ENCODE measurements at regions not wholly inside any gene's neighbourhood (a gene's known extent, or its start where the extent isn't known, plus 50 kb on each side); places are given as distances from the start of the nearest gene placed in this dataset.

GRCh38 chr15:31513178-31513577 lies 186.5 kb downstream of the KLF13 start:
- no peak for DNase-seq

DNA sequence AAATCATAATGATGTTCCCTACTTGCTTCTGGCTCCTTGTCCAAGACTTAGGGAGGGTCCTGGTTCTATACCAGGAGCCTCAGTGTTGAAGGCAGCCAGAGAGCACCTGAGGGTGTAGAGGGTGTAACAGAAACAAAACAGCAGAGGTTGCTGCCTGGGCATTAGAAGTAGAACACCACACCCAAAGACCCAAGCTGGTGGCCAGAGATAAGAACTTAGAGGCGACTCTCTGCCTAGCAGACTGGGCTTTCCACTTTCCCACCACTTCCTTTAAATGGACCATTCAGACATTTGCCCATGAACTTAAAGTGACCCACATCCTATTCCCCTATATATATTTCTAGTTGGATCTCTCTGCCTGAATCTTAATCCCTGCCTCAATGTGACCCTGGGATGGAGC lies 189.8 kb downstream of the KLF13 start:
- DNase-seq = no peak

DNA sequence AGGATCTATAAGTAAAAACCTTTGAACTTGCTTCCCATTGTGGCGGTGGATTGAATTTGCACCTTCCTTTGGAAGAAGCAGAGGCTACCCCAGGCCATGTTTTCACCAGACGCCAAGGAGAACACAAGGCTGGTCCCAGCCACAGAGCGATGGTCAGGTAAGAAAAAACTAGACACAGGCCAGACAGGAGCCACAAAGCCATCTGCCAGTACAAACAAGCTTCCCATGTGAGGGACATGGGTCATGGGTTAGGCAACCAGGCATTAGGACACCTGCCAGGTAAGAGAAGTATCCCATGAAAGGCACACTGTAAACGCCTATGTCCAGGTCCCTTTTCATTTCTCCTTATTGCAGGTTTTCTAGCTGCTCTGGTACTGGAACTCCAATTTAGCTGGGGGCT lies 190.2 kb downstream of the KLF13 start:
- no peak for DNase-seq

DNA sequence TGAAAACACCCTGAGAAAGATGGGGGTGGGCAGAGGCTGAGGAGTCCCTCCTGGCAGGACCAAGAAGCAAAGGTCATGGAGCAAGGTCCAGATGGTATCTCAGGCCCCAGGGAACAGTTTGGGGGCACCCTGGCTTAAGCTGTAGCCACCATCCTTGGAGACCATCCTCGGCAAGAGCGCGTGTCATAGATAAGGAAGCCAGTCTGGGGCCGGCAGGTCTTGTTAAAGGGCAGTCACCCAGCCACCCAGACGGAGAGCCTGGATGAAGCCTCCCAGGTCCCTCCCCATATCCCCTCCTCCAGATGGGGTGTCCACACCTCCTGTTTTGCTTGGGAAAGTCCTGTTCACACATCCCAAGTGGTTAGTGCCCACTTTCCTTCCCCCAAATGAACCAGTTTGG lies 191.1 kb downstream of the KLF13 start:
- no peak for DNase-seq

- DNase-seq = no peak
Measured at GRCh38 chr15:31522028-31522427, 195.4 kb downstream of the KLF13 start.

GRCh38 chr15:31523027-31523654 lies 196.5 kb downstream of the KLF13 start:
- DNase-seq = no peak

GRCh38 chr15:31523655-31524049 lies 197.0 kb downstream of the KLF13 start:
- no peak for DNase-seq

- no peak for DNase-seq
Measured at GRCh38 chr15:31525185-31525695, 198.6 kb downstream of the KLF13 start.

DNA sequence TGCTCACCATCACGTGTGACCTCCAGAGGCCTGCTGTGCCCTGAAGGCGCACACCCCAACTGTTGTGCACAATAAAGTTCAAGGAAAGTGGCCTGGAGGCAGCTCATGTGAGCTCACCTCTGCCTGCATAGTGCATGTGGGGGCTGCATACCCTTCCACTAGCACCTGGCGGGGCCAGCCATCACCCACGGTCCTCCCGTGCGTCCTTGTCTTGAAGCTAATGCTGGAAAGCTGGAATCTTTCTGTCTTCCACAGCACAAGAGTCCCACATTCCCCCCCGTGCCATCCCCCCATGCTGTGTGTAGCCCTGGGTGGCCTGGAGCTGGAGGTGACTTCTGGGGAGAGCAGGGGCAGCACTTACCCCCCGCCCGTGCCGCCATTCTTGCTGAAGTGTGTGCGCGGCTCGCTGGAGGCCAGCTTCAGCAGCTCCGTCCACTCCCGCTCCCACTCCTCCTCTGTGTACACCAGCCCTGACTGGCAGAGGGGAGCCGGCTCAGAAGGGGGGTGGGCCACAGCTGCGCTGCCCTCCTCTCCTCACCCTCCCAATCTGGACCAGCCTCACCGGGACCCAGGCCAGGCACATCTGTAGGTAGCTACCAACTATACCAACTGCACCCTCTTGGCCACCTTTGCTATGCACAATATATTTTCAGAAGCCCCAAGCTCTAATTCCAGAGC lies 199.5 kb downstream of the KLF13 start:
- DNase-seq = no peak

GRCh38 chr15:31526916-31527690 lies 200.5 kb downstream of the KLF13 start:
- no peak for DNase-seq

DNA sequence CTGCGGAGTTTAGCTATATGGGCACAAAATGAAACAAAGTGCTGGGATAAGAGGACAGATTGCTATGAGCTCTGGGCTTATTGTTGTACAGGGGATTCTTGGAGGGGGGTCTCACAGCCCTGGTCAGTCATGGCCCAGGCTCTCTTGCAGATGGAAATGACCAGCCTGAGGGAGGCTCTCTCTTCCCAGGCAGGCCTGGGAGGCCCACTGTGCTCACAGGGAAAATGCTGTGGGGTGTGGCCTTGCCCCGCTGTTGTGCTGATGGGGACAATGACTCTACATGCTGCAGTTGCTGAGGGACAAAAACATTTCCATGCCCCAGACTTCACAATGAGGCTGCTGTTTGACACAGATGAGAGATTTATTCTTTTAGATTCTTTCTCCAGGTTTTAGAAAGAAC lies 202.2 kb downstream of the KLF13 start:
- DNase-seq = no peak

DNA sequence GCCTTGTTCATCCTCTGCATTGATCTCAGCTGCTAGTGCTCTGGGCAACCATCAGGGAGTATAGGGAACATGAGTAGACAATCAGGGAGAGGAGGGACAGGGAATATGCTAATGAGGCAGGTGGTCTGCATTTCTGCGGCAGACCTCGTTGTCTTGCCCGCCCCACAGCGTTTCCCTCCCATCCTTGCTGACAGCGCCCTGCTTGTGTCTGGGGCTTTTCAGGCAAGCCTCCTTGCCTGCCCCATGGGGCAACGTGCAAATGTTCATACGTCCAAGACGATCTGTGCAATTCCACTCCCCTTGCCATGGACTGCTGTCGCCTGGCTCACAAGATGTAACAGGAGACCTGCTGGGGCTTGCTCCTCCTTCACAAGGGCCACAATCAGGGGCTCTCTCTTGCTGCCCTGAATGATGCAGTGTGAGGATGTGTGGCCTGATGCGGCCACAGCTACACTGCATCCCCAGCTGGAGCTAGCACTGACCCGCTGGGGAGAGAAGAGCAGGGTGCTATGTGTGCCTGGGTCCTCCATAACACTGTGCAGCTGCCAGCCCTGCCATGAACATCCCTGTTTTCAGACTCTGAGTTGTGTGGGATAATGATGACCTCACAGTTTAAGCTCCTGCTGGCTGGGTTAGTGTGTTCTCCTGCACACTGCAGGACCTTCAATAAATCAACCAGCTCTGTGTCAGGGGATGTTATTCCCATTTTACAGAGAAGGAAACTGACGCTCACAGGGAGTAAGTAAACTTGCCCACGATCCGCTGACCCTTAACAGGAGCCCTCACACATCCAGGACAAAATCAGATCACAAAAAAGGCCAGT lies 211.3 kb downstream of the KLF13 start:
- no peak for DNase-seq

DNA sequence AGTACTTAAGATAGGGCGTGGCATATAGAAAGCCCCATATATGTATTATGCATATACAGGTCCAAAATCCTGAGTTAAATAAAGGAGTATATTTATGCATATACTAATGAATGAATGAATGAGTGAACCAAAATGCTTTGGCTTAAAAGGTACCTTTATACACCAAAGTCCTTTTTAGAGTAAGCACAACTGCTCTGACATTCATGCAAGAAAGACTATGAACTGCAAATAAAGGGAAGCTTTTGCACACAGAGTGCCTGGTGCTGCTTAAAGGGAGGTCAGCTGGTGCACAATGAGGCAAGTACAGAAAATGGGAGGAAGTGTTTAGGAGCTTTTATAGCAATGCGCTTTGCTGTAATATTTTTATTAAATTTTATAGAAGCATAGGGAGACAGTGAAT lies 214.0 kb downstream of the KLF13 start:
- no peak for DNase-seq

DNA sequence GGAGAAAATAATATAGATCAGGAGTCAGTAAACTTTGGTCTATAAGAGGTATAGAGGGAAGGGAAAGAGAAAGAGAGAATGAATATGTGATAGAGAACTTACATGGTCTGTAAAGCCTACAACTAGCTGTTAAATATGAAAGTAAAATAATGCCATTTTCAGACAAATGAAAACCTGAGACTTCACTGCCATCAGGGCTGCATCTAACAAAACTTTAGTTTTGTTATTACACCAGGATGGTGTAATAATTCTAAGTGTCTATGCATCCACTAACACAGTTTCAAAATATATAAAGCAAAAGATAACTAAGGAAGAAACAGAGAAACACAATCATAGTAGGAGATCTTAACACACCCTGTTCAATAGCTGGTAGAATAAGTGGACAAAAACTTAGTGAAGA lies 217.7 kb downstream of the KLF13 start:
- no peak for DNase-seq

DNA sequence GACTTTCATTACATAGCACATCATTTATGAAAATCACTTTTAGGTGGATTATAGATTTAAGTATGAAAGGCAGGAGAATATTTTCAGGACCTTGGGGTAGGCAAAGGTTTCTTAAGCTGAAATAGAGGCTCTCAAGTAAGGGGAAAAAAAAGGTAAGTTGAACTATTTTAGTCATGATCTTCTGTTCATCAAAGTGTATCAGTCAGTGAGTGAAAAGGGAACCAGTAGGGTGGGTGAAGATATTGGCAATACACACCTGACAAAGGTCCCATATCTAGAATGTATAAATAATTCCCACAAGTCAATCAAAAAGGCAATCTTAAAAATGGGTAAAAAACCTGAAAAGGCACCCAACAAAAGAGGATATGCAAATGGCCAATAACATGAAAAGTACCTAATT lies 218.6 kb downstream of the KLF13 start:
- DNase-seq = no peak

DNA sequence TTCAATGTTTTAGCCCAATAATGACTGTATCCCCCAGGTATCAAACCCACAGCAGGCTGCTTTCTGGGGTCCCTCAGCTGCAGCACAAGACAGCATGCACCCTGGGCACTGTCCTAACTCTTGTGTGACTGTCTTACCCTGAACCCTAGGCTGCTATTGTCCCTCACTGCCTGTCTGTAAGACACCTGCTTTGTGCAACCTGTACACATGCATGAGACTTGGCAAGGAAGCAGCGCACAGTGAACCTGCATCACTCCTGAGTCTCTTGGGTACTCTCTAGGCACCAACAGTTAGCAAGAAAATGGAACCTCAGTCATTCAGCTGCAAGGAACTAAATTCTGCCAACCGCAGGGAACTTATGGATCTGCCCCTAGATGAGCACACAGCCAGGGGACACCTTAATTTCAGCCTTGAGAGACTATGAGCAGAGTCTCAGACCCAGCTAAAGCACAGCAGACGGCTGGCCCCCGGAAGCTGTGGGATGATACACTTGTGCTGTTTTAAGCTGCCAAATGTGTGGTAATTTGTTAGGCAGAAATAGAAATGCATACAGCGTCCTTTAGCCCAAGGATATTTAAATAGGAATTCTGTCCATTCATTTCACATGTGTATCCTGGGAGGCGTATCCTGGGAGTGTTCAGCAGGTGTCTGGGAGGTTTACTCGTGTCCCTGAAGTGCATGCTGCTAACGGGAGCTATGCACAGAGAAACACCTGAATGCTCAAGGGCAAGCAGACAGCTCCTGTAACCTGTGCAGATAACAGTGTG lies 223.8 kb downstream of the KLF13 start:
- no peak for DNase-seq

DNA sequence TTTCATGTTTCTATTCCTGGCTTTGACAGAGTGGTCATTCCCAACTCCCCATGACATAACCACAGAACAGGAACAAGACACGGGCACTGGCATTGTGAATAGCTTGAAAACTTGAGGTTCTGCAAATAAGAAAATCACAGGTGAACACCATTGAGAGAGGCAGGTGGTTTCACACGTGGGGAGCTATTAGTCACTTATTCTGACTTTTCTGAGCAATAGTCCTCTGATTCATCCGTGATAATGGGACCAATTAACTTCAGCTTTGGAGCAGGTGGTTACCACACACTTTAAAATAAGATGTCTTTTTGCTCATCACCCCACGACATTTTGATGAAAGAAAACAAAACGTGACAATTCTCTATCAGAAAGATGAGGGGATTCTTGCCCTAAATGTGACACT lies 224.7 kb downstream of the KLF13 start:
- DNase-seq = peak; percentile 6

DNA sequence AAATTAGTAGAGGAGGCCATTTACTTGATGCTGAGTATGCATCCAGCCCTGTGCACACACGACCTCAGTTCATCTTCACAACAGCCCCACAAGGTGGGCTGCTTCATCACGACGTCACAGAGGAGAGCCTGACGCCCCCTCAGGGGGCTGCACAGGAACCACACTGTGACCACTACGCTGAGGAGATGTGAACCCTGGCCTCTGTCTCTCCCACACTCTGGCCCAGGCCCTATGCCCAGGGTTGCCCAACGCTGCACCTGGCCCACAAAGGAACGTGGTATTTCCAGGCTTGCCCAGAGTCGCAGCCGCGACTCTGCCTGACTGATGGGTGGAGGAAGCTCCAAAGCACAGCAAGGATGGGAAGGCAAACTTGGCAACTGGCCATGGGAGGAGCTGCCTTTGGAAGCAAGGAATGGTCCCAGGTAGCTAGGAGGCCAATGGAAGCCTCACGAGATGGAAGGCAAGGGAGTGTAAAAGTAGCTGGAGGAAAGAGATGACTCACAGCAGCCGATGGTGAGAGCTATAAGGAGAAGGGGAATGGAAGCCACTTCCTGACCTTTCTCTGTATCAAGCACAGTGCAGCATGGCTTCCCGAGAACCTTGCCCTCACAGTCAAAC lies 226.0 kb downstream of the KLF13 start:
- no peak for DNase-seq

DNA sequence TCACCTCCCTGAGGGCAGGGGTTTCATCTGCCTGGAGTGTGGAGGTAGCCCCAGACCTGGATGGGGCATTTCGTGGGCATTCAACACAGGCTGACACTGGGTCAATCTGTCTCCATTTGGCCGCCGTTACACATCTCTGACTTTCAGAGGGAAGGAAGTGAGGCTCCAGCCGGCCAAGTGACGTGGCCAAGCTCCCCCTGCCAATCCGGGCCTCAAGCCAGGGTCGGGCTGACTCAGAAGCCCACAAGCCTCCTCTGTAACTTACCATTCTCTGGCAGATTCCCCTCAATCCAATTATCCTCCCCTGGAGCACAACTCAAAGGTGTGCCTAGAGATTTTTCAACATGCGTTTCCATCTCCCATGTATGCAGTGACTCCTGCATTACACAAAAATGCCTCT lies 227.6 kb downstream of the KLF13 start:
- no peak for DNase-seq

GRCh38 chr15:31555022-31555421 lies 228.4 kb downstream of the KLF13 start:
- DNase-seq = no peak

- no peak for DNase-seq
Measured at GRCh38 chr15:31556494-31557150, 230.0 kb downstream of the KLF13 start.

Measured in COR-L47 (cell line).